GM03348 (cell line): ENCODE measurements at regions not wholly inside any gene's neighbourhood (a gene's known extent, or its start where the extent isn't known, plus 50 kb on each side); places are given as distances from the start of the nearest gene placed in this dataset.

ENCODE experiments used
- DNase-seq: peaks from one replicate; pipeline ENCODE4 v3.0.0; 2012; ENCODE audit warnings: low spot score

- DNase-seq: no peak
Measured at GRCh38 chr16:73683804-73684203, 612.8 kb upstream of the PSMD7 start.

GRCh38 chr16:73672135-73672534 lies 624.2 kb upstream of the ZFHX3 start:
- no peak for DNase-seq

- DNase-seq: no peak
Measured at GRCh38 chr16:73670836-73671820, 623.2 kb upstream of the ZFHX3 start.

GRCh38 chr16:73669535-73670274 lies 621.8 kb upstream of the ZFHX3 start:
- no peak for DNase-seq

GRCh38 chr16:73663720-73664119 lies 615.8 kb upstream of the ZFHX3 start:
- DNase-seq: no peak

- DNase-seq: no peak
Measured at GRCh38 chr16:73636196-73636595, 588.3 kb upstream of the ZFHX3 start.

GRCh38 chr16:73629011-73629410 lies 581.1 kb upstream of the ZFHX3 start:
- no peak for DNase-seq

GRCh38 chr16:73617738-73618137 lies 569.8 kb upstream of the ZFHX3 start:
- DNase-seq: no peak

- DNase-seq: no peak
Measured at GRCh38 chr16:73616770-73617169, 568.8 kb upstream of the ZFHX3 start.

GRCh38 chr16:73616166-73616753 lies 568.3 kb upstream of the ZFHX3 start:
- DNase-seq: no peak

- no peak for DNase-seq
Measured at GRCh38 chr16:73615071-73615940, 567.4 kb upstream of the ZFHX3 start.

- no peak for DNase-seq
Measured at GRCh38 chr16:73614131-73614530, 566.2 kb upstream of the ZFHX3 start.

- DNase-seq: no peak
Measured at GRCh38 chr16:73610605-73611156, 562.8 kb upstream of the ZFHX3 start.

- DNase-seq: no peak
Measured at GRCh38 chr16:73610160-73610559, 562.2 kb upstream of the ZFHX3 start.

- no peak for DNase-seq
Measured at GRCh38 chr16:73608911-73609310, 561.0 kb upstream of the ZFHX3 start.

GRCh38 chr16:73605309-73605708 lies 557.4 kb upstream of the ZFHX3 start:
- no peak for DNase-seq

- no peak for DNase-seq
Measured at GRCh38 chr16:73601911-73602310, 554.0 kb upstream of the ZFHX3 start.

- DNase-seq: no peak
Measured at GRCh38 chr16:73599870-73600269, 551.9 kb upstream of the ZFHX3 start.

GRCh38 chr16:73599351-73599750 lies 551.4 kb upstream of the ZFHX3 start:
- DNase-seq: no peak

GRCh38 chr16:73584157-73584556 lies 536.2 kb upstream of the ZFHX3 start:
- no peak for DNase-seq

GRCh38 chr16:73572135-73572828 lies 524.4 kb upstream of the ZFHX3 start:
- DNase-seq: no peak
